ENCODE measurements at regions not wholly inside any gene's neighbourhood (a gene's known extent, or its start where the extent isn't known, plus 50 kb on each side); places are given as distances from the start of the nearest gene placed in this dataset.

DNA sequence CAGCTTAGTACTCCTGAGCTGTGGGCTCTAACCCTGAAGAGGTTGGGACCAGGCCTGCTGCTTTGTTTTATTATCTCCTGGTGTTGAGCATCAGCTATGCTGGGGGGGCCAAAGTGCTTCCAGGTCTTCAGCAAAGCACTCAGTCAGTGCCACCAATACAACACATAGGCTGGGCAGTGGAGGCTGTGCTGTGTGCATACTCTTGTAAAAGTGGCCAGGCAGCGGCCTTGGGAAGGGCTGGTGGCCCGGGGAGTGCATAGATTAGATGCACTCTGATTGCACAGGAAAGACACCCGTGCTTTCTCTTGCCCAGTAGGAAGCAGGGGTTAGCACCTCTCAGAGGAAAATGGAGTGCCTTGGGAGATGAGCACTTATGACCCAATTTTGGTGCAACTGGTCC lies 534.0 kb downstream of the ARAP2 start:
- no peak overlapping the region for H3K4me3 ChIP-seq
- no CpG with 5 or more reads among the region's 3 CpGs for WGBS (ENCODE audit: insufficient coverage, low coverage, low lambda C conversion rate, missing lambda C conversion rate)
- no peaks in the 10 kb centered on the region for H3K36me3 ChIP-seq
- H3K4me1 ChIP-seq = no peaks in the 10 kb centered on the region
- no peaks in the 10 kb centered on the region for H3K27me3 ChIP-seq
- no peaks in the 10 kb centered on the region for H3K9me3 ChIP-seq
- TF ChIP-seq POLR2A (IDR thresholded peaks at IDR 0.05) = no peak
- TF ChIP-seq, protein P1, sequence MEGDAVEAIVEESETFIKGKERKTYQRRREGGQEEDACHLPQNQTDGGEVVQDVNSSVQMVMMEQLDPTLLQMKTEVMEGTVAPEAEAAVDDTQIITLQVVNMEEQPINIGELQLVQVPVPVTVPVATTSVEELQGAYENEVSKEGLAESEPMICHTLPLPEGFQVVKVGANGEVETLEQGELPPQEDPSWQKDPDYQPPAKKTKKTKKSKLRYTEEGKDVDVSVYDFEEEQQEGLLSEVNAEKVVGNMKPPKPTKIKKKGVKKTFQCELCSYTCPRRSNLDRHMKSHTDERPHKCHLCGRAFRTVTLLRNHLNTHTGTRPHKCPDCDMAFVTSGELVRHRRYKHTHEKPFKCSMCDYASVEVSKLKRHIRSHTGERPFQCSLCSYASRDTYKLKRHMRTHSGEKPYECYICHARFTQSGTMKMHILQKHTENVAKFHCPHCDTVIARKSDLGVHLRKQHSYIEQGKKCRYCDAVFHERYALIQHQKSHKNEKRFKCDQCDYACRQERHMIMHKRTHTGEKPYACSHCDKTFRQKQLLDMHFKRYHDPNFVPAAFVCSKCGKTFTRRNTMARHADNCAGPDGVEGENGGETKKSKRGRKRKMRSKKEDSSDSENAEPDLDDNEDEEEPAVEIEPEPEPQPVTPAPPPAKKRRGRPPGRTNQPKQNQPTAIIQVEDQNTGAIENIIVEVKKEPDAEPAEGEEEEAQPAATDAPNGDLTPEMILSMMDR (IDR thresholded peaks at IDR 0.05) = no peak
- no peak overlapping the region for H3K27ac ChIP-seq
- intact Hi-C loops (cut with DNase I) = no loop called here
- ATAC-seq (no peak), DNase-seq (no peak)

DNA sequence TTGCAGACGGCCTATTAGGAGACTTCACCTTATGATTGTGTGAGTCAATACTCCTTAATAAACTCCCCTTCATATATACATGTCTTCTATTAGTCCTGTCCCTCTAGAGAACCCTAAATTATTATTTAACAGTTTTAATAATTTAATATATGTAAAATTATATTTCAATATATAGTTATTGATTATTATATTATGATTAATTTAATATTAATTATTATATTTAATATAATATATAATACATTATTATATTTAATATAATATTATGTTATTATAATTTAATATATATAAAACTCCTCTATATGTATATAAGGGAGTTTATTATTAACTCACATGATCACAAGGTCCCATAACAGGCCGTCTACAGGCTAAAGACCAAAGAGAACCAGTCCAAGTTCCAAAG lies 533.2 kb downstream of the ARAP2 start:
- Histone ChIP-seq H3K27me3 (no peaks in the 10 kb centered on the region), H3K4me1 (no peaks in the 10 kb centered on the region), H3K4me3 (no peak overlapping the region), H3K9me3 (no peaks in the 10 kb centered on the region), H3K36me3 (no peaks in the 10 kb centered on the region), H3K27ac (no peak overlapping the region)
- intact Hi-C loops (cut with DNase I) = no loop called here
- DNase-seq = no peak
- TF ChIP-seq, protein P1 (IDR thresholded peaks at IDR 0.05) = no peak
- no peak for TF ChIP-seq POLR2A (IDR thresholded peaks at IDR 0.05)
- ATAC-seq = no peak
- 62% methylated on average over 2 of the region's 2 CpGs for WGBS (ENCODE audit: insufficient coverage, low coverage, low lambda C conversion rate, missing lambda C conversion rate)

DNA sequence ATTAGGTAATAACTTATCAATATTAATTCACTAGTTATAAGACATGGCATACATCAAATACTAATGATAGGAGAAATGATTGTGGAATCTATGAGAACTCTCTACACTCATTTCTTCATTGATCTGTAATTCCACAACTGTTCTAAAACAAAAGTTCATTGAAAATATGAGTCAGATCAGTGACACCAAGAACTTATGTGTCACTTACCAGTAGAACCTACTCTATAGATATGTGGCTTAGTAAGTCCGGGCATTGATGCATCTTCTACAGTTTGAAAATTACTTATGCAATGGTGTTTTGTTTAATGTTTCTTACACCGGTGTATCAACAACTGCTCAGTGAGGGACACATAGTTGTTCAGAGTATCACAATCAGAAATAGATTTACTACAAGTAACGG lies 520.3 kb downstream of the ARAP2 start:
- intact Hi-C loops (cut with DNase I) = no loop called here
- Histone ChIP-seq H3K9me3 (no peaks in the 10 kb centered on the region), H3K36me3 (no peaks in the 10 kb centered on the region), H3K27me3 (no peaks in the 10 kb centered on the region), H3K4me3 (no peak overlapping the region), H3K4me1 (no peaks in the 10 kb centered on the region), H3K27ac (no peak overlapping the region)
- TF ChIP-seq, protein P1 (IDR thresholded peaks at IDR 0.05) = no peak
- no peak for TF ChIP-seq POLR2A (IDR thresholded peaks at IDR 0.05)
- DNase-seq = no peak
- WGBS (ENCODE audit: insufficient coverage, low coverage, low lambda C conversion rate, missing lambda C conversion rate) = 69% methylated on average over 3 of the region's 3 CpGs
- ATAC-seq = no peak

DNA sequence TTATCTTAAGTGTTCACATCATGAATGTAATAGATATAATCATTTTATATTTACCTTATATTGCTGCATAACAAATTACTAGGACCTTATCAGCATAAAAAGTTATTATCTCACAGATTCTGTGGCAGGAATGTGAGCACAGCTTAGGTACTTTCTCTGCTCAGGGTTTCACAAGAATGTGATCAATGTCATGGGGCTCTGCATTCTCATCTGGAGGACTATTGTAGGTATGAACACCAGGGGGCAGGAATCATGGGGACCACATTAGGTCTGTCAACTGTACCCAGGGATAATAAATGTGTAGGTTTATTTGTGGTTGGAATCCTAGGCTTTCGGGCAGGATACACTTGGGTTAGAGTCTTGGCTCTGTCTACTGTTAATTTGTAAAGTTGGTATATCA lies 519.2 kb downstream of the ARAP2 start:
- ATAC-seq (peak in 2 of 4 donors; percentile 34 to 38), DNase-seq (no peak)
- no peak overlapping the region for H3K27ac ChIP-seq
- TF ChIP-seq, protein P1 (IDR thresholded peaks at IDR 0.05) = peak in 1 of 4 donors; percentile 10
- no peak for TF ChIP-seq POLR2A (IDR thresholded peaks at IDR 0.05)
- no peaks in the 10 kb centered on the region for H3K27me3 ChIP-seq
- no peaks in the 10 kb centered on the region for H3K9me3 ChIP-seq
- H3K36me3 ChIP-seq = no peaks in the 10 kb centered on the region
- no peak overlapping the region for H3K4me3 ChIP-seq
- no peaks in the 10 kb centered on the region for H3K4me1 ChIP-seq
- WGBS (ENCODE audit: insufficient coverage, low coverage, low lambda C conversion rate, missing lambda C conversion rate) = no CpG with 5 or more reads among the region's 1 CpG
- intact Hi-C loops (cut with DNase I) = no loop called here

DNA sequence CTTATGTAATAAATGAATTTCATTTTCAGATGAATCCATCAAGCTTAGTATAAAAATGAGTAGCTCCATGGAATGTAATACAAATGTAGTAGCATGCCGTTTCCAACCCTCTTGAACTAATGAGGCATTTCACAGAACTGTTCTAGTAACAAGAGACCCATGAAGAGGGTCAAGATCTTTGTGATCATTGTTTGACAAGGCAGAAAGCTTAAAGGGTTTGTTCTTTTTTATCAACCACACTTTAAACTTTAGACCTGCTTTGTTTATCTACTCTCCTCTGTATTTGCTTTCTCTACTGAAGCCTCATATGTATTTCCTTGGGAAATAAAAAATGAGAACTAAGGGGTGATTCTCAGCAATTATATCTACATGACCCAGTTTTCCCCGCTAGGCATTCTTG lies 513.9 kb downstream of the ARAP2 start:
- Histone ChIP-seq H3K4me3 (no peak overlapping the region), H3K9me3 (no peaks in the 10 kb centered on the region), H3K4me1 (no peaks in the 10 kb centered on the region), H3K27me3 (no peaks in the 10 kb centered on the region), H3K27ac (no peak overlapping the region), H3K36me3 (no peaks in the 10 kb centered on the region)
- ATAC-seq = no peak
- no peak for DNase-seq
- 36% methylated on average over 2 of the region's 2 CpGs for WGBS (ENCODE audit: insufficient coverage, low coverage, low lambda C conversion rate, missing lambda C conversion rate)
- no peak for TF ChIP-seq POLR2A (IDR thresholded peaks at IDR 0.05)
- TF ChIP-seq, protein P1 (IDR thresholded peaks at IDR 0.05) = no peak
- intact Hi-C loops (cut with DNase I) = no loop called here

Data from right lobe of liver (tissue), 6 donors.